ENCODE measurements at regions not wholly inside any gene's neighbourhood (a gene's known extent, or its start where the extent isn't known, plus 50 kb on each side); places are given as distances from the start of the nearest gene placed in this dataset.
"Not testable (repeated sequence)": the region's sequence is repeated elsewhere in the genome, so short reads cannot be mapped to it uniquely, and the experiment has no call there.

GRCh38 chr10:78442836-78443550 is 409.3 kb downstream of the RPS24 start:
- no peak for DNase-seq

- no peak for DNase-seq
Measured at GRCh38 chr10:78443900-78444571, 410.4 kb downstream of the RPS24 start.

- DNase-seq = not testable (repeated sequence)
Measured at GRCh38 chr10:78444741-78445140, 411.1 kb downstream of the RPS24 start.

GRCh38 chr10:78445308-78445707 is 411.6 kb downstream of the RPS24 start:
- no peak for DNase-seq

GRCh38 chr10:78448470-78448869 is 414.8 kb downstream of the RPS24 start:
- DNase-seq = no peak

GRCh38 chr10:78448994-78449418 is 415.3 kb downstream of the RPS24 start:
- DNase-seq = no peak

- no peak for DNase-seq
Measured at GRCh38 chr10:78449554-78449953, 415.9 kb downstream of the RPS24 start.

- no peak for DNase-seq
Measured at GRCh38 chr10:78450239-78450638, 416.6 kb downstream of the RPS24 start.

GRCh38 chr10:78450807-78451485 is 417.3 kb downstream of the RPS24 start:
- DNase-seq = no peak

GRCh38 chr10:78451592-78451991 is 417.9 kb downstream of the RPS24 start:
- no peak for DNase-seq

GRCh38 chr10:78454123-78454645 is 420.5 kb downstream of the RPS24 start:
- DNase-seq = no peak

- no peak for DNase-seq
Measured at GRCh38 chr10:78455236-78455635, 421.6 kb downstream of the RPS24 start.

- DNase-seq = no peak
Measured at GRCh38 chr10:78455811-78456210, 422.1 kb downstream of the RPS24 start.

GRCh38 chr10:78456649-78457400 is 423.2 kb downstream of the RPS24 start:
- no peak for DNase-seq

- no peak for DNase-seq
Measured at GRCh38 chr10:78457804-78458482, 424.3 kb downstream of the RPS24 start.

- DNase-seq = no peak
Measured at GRCh38 chr10:78458983-78459638, 425.4 kb downstream of the RPS24 start.

- DNase-seq = no peak
Measured at GRCh38 chr10:78459639-78460037, 426.0 kb downstream of the RPS24 start.

GRCh38 chr10:78460204-78460603 is 426.5 kb downstream of the RPS24 start:
- DNase-seq = no peak

- DNase-seq = no peak
Measured at GRCh38 chr10:78461333-78461732, 427.7 kb downstream of the RPS24 start.

- no peak for DNase-seq
Measured at GRCh38 chr10:78462176-78462575, 428.5 kb downstream of the RPS24 start.

GRCh38 chr10:78462726-78463228 is 429.1 kb downstream of the RPS24 start:
- no peak for DNase-seq
